D341Med (cell line): ENCODE measurements at regions not wholly inside any gene's neighbourhood (a gene's known extent, or its start where the extent isn't known, plus 50 kb on each side); places are given as distances from the start of the nearest gene placed in this dataset.

Source experiments
- DNase-seq: peaks from one replicate; pipeline ENCODE4 v3.0.0; 2012; ENCODE audit warnings: low spot score

DNA sequence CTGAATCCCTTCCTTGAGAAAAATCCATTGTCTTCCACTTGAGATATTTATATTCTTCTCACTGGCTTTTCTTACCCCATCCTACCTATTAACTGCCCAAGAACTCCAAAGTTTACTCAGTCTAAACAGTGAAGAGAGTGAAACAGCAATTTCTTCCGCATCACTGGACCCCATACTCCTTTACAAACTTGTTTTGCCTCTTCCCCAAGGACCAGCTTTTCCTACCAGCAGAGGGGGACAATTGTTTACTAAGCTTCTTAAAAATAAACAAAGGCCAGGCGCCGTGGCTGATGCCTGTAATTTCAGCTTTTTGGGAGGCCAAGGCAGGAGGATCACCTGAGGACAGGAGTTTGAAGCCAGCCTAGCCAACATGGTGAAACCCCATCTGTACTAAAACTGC is 52.0 kb downstream of the LRATD1 start:
- DNase-seq = no peak

DNA sequence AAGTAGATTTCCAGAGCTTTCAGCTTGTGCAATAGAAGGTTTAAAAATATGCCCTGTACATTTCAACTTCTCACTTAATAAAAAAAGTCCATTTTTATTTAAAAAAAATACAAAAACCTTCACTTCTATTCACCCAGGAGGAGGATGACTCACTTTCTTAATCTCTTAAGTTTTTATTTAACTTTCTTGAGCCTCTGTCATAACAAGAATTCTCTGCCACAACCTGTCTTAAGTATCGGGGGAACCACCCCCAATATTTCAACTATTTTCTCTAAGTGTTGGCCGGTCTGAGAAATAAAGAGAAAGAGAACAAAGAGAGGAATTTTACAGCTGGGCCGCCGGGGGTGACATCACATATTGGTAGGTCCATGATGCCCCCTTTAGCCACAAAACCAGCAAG is 58.4 kb downstream of the LRATD1 start:
- DNase-seq = no peak

DNA sequence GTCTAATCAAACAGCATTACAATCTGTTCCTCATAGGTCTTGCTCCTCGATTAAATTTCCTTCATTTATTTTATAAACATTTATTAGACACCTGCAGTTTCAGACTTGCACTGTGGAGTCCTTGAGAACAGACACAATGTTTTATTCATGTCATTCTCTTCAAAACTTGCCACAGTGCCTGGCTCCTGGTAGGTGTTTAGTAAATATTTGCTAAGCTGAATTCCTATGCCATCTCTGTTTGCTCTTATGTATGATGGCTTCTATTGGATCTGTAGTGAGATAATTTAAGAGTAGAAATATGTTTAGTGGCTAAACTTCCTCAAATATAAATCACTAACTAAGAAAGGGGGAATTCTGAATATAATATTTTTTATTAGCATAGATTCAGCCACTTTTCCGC is 61.4 kb downstream of the LRATD1 start:
- DNase-seq = no peak

DNA sequence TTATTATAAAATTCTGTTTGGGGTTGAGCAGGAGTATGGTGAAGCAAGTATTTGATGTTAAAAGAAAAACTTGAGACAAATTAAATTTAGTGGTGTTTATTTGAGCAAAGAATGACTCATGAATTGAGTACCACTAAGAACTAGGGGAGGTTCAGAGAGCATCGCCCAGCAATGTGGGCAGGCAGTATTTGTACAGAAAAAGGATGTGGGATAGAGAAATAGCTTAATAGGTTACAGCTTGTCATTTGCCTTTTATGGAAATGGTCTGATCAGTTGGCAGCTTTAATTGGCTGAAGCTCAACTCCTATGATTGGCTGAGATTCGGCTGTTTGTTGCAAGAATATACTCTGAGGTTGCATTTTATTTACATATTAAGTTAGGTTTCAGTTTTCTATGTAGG is 68.2 kb downstream of the LRATD1 start:
- no peak for DNase-seq

DNA sequence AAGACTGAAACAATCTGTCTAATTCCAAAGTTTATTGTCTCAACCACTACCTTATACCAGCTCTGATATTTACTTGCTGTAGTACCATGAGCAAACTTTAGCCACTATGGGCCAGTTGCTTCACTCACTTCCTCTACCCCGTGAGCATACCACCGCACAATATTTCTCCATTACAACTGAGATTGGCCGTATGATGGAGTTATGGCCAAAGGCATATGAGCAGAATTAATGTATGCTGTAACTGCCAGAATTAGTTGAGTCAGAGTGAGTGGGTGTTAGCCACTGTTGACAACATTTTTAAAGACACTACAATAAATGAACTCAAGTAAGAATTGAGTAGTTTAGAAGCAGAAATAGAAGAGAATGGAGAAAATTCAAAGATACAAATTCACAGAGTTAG is 69.7 kb downstream of the LRATD1 start:
- DNase-seq = no peak

DNA sequence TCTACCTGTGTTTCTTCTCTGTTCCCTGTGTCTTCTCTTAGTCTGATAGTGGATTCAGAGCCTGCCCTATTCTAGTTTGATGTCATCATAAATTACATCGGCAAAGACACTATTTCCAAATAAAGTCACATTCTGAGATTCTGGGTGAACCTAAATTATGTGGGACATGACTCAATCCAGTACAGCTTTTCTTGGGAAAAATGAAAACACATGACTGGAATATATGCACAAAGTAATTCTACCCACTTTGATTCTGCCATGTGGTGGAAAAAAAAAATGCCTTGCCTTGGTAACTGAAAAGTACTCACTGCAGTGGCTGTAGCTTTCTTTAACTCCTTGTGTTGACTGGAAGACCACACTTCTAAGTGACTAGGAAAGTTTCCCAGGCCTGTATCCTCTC is 73.7 kb downstream of the LRATD1 start:
- no peak for DNase-seq

DNA sequence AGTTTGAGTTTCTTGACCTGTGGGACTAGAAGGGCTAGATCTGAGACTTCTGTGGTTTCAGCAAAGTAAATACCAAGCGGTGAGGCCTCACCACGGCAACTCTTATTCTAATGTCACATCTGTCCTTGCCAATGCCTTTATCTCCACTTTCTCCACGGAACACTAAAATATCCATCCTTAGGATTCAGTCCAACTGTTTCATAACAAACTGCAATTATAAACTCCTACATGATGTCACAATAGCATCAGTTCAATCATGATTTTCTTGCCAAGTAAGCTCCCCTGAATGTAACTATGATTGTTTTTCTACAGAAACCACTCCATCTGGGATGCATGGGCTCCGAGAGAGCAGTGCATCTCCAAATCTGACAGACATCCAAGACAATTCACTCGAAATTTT is 79.6 kb downstream of the LRATD1 start:
- no peak for DNase-seq

DNA sequence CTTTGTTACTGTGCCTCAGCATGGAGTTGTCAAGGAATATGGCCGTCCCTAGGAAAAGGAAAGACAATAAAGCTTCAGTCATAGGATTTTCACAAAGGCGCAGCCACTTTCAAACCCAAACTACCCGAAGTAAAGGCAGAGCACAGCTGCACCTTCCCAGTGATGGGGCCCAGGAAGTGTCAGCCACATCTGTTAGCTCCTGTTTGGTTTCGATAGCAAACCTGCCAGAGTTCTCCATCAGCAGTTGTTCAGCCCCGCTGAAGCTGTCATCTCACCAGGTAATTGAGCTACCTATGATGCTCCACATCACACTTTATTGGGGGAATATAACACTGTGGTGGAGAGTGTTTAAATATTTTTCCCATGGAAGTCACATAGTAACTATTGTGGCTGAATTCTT is 80.7 kb downstream of the LRATD1 start:
- no peak for DNase-seq

DNA sequence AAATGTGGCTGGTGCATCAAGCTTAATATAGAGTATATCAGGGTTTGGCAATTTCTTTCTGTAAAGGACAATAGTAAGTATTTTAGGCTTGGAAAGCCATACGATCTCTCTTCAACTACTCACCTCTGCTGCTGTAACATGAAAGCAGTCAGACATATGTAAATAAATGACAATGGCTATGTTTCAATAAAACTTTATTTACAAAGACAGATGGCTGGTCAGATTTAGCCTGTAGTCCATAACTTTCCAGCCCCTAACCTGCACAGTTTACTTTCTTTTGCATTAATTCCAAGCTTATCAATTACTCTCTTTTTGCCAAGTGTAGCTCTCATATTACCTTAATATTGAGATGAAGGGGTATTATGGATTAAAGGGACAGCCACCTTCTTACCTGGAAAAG is 83.1 kb downstream of the LRATD1 start:
- DNase-seq = no peak

DNA sequence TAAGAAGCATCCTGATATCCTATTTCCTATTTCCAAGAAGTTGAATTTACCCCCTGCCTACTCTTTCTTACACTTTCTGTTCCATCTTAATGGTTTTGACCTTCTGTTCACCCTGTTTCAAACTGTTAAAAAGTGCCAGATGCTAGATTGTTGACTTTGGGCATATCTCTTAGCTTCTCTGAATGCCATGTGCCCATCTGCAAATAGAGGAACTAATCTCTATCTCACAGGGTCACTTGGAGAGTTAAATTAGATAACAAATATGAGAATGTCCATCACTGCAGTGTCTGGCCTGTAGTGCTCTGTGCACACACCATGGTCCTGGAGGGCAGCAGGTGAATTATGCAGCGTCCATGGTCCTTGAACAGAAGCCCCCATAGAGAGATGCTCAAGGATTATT is 83.8 kb downstream of the LRATD1 start:
- no peak for DNase-seq

DNA sequence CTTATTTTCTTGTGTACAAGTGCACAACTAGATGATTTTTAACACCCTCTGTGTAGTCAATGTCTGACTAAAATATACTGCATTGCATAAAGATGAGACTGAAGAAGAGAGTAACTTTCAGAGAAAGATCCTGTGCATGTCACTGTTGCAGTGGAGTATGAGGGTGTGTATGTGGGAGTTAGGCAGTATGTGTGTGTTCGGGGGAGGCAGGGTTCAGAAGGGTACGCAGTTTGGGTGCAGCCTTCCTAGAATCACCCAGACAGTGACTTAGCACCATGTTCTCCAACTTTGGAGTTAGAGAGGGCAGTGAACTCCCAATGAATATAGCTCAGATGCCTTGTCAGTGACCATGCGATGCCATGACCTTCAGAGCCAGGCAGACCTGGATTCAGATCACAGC is 84.6 kb downstream of the LRATD1 start:
- DNase-seq = no peak

DNA sequence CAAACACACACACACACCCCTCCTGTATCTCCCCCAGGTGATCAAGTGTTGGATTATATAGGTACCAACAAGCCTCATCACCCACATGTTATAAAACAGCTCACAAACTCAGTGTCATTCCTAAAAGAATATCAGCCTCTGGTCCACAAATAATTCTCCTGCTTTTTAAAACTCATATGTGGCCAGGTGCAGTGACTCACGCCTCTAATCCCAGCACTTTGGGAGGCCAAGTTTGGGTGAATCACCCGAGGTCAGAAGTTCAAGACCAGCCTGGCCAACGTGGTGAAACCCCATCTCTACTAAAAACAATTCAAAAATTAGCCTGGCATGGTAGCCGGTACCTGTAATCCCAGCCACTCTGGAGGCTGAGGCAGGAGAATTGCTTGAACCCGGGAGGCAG is 87.8 kb downstream of the LRATD1 start:
- no peak for DNase-seq

DNA sequence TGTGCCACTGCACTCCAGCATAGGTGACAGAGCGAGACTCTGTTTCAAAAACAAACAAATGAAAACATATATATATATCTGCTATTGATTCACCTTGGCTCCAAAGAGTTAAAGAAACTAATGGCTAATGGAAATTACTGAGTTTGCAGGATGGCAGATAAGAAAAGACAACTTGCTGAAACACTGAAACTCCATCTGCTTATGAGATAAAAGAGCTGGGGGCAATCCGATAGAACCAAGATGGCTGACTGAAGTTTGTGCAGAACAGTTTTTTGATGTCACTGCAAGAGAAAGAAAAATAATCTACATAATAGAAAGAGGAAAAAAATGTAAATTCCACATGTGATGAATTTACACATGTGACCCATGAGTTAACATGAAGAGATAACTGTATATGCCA is 88.2 kb downstream of the LRATD1 start:
- no peak for DNase-seq

DNA sequence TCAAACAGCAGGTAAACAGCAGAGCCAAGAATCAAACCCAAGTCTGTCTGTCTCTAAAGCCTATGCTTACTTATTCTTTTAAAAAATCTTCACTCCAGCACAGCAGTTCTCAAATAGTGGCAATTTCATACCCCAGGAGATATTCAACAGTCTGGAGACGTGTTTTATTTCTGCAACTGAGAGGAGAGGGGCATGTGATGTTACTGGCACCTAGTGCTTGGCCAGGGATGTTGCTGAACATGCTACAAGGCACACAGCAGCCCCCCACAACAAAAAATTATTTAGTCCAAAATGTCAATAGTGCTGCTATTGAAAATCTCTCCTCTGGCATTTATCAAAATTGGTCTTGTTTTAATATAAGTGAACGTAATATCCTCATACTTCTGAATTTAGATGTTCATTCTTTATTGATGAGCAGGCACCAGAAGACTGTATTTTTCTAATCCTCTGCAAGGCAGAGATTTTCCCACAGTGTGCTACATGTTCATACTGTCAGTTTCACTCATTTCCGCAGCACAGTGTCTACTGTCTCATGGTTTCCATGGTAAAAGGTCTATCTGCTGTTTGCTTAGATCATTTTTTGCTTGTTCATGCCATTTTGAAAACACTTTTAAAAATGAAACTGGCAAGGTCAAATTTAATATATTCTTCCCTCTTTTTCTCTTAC is 90.5 kb downstream of the LRATD1 start:
- DNase-seq = no peak

DNA sequence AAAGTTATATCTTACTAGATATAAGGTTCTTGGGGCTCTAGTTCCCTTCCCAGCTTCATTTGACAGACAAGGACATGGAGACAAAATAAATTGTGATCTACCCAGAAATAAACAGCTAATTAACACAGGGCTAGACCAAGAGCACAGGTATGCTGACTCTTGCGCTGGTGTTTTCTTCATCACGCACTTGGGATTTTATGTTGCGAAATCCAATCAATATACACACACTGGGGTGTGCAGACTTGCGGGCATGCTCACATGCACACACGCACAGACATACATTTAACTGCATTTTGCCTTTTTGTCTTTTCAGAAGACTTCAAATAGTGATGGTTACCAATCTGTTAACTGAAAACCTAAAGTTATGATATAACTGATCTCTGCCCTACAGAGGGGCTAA is 91.2 kb downstream of the LRATD1 start:
- DNase-seq = no peak

DNA sequence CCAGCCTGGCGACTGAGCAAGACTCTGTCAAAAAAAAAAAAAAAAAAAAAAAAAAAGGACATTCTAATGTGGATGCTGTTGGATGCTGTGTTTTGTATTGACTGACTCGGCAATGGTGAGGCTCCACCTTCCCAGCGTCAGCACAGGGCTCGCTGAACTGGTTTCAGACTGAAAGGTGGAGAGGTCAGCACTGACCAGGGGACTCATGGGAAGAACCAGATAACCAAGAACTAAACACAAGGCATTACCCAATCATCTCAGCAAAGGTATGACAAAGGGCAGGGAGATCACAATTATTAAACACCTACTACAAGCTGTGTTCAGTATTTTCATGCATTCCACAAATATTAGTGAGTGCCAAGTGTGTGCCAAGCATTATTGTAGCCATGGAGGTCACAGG is 103.2 kb downstream of the LRATD1 start:
- no peak for DNase-seq

DNA sequence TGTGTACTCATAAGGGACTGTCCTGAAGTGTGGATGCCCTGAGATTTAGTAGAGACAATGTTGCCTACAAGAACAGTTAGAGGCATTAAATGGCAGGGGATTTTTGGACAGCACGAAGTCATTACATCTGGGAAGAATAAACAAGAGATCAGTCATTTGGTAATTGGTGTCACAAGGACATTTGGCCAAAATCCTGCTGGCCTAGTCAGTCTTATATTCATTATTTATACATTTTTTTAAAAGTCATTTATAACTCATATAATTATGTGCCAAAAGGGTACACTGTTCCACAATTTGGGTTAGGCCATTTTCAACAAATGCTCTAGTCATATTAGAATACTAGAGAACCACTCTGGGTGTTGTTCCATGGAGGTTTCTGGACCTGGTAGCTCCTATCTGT is 104.7 kb downstream of the LRATD1 start:
- DNase-seq = no peak

DNA sequence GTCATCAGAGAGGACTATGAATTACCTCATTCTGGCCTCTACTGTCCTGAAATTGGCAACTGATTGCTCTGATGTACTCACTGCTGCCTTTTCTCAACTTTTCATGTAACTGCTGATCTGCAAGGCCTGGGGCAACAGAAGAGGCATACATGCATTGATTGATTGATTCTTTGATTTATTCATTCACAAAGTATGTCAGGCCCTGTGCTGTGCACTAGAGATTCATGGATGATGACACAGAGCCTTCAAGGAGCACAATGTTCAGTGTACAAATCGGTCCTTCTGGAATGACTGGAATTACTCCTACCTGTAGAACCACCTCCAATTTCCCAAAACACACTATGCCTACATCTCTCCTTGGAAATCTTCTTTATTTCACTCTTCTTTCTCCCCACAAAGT is 111.3 kb downstream of the LRATD1 start:
- no peak for DNase-seq

DNA sequence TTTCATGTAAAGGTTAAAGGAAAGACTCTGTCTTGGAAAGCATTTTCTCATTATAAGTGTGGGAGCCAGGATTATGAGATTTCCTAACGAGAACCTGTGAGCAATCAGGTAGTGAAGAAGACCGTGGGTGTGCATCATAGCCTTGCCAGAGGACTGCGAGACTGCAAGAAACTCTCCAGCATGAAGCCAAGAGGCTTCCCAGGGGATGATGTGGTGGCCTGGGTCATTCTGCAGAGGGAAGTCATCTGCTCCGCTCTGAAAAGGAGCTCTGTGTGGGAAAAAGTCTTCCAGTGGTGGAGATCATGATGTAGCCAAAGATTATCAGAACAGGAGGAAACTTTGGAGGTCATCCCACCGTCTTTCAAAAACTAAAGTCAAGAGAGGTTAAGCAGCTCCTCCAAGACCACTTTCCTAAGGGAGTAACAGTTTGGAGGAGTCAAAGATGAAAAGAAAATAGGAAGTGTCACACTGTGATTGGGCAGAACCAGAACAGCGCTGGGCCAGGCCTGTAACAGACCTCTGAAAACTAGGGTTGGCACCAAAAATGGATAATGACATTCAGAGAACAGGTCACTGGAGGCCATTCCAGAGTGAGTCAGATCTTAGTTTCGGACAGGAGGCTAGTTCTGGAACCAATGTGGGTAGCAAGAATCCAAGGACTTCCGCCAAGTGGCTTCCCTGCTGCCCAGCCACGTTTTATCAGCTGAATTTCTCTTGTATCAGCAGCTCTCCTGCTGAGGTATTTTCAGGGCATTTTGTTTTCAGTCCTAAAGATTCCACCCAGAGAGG is 113.0 kb downstream of the LRATD1 start:
- no peak for DNase-seq

DNA sequence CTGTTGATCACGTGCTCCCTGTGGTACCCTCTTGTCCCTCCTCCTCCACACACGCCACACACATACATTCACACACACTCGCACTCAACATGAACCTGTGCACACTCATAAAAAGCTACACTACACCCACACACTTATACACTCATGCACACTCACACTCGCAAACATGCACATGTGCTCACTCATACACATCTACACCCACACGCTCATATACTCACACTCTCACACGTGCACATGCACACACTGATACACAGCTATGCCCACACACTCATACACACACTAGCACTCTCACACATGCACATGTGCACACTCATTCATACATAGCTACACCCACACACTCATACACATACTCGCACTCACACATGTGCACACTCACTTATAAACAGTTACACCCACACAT is 113.6 kb downstream of the LRATD1 start:
- DNase-seq = no peak

DNA sequence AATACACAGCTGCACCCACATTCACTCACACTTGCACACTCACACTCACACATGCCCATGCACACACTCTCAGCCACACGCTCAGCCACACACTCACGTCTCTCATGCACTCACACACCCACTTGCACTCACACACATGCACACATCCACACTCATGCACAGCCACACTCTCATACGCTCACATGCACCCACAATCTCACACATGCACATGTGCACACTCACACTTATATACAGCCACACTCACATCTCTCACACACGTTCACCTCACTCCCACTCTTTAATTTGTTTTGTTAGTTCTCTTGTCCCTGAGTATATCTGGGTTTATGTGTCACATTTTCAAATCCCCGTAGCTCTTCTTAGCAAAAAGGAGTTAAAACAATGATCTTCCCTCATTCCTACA is 114.9 kb downstream of the LRATD1 start:
- no peak for DNase-seq

DNA sequence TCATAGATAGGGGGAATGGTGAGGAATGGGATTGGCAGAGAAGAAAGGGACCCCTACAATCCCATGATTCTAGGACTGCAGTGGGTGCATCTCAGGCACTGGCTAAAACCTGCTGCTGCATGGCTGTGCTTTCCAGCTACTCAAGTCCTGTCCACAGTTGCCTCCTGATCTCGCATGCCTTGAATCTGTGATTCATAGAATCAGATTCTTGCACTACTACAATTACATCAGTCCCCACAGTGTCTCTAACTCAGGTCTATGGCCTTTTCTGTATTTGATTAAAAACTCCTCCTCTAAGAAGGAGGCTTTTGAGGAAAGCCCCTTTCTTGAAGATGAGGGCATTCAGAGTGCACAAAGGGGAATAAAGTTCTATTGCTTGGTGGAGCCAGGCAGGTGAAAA is 117.4 kb downstream of the LRATD1 start:
- DNase-seq = no peak

DNA sequence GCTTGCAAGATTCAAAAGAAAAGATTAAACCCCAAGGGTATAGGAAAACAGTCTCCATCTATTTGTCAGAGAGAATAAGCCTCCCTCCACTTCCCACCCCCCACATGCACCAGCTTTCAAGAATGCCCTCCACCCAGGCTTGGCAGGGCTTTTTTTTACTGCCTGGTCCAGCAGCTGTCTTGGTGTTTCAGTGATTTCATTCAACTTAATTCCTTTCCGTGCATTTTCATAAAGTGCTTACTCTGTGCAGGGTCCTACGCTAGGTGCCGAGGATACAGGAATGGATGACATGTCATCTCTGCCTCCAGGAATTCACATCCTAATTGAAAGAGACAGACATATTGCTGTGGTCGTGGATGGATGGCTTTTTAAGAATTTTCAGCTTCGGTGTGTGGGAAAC is 117.9 kb downstream of the LRATD1 start:
- DNase-seq = no peak

DNA sequence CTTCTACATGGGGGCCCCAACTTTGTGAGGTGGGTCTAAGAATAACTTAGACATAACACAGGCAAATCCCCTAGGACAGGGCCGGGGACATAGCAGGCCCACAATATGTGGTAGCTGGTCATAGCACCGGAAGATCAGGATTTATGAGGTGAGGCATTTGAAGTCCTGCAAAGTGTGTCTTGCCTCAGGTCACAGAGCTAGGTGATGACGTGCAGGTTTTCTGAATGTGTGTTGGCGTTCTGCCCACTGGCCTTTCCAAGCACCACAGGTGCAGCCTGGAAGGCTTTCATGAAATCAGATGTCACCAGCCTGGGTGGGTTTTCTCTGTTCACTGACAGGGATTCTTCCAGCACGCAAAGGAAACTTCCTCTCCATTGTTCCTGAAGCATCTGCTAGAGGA is 119.1 kb downstream of the LRATD1 start:
- no peak for DNase-seq
